ENCODE measurements at regions not wholly inside any gene's neighbourhood (a gene's known extent, or its start where the extent isn't known, plus 50 kb on each side); places are given as distances from the start of the nearest gene placed in this dataset.
"Not testable (repeated sequence)": the region's sequence is repeated elsewhere in the genome, so short reads cannot be mapped to it uniquely, and the experiment has no call there.

DNA sequence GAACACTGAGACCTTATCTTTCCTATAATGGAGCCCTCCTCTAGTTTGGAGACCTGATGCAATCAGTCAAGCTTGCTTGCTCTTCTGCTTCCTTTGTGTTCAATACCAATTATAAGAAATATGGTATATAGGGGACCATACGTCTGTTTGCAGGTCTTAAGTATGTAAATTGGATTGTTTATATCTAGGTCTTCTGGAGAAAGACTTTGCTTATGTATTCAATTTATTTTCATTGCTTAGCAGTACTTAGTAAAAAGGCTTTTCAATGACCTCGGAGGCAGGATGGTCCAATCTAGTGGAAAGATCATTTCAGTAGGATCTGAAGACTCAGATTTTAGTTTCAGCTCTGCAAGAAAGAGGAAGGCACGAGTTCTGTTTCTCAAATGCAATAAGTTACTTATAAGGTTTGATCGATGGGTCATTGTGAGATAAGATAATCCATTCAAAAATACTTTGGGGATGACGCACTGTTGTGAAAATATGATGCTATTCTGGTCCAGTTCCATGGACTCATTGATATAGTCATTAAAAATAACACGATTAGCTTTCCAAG lies 571.6 kb downstream of the SH2D4B start:
- DNase-seq (ENCODE audit: low read depth): no peak

DNA sequence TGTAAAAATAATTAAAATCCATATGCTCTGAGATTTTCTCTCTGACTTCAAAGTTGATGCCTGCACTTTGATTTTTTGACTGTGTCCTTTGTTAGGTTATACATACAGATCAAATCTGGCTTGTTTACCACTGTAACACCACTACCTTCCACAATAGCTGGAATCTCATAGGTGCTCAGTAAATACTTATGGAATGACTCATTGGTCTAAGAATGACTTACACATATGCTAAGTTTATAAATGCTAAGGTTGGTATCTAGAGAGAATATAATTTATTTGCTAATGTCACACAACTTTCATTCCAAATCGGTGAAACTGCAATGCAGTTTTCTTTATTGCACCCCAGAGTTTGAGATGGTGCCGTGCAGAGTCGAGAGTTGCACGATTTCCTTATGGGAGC lies 578.5 kb downstream of the SH2D4B start:
- DNase-seq (ENCODE audit: low read depth): no peak

DNA sequence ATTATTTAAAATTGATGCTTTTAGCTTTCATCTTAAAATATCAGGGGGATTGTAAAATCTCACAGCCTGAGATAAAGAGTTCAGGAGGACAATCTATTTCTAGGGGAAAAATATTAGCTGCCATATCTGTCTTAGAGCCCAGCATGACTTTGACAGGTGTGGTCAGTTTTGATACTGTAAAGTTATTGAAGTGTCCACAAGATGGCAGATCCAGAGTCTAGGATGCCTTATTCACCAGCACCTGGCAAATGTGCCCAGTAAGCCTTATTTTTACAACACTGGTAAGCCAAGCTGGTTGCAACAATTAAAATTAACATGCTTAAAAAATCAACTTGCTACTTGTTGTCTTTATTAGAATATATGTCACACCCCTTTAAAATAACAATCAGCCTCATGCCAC lies 579.3 kb downstream of the SH2D4B start:
- no peak for DNase-seq (ENCODE audit: low read depth)

DNA sequence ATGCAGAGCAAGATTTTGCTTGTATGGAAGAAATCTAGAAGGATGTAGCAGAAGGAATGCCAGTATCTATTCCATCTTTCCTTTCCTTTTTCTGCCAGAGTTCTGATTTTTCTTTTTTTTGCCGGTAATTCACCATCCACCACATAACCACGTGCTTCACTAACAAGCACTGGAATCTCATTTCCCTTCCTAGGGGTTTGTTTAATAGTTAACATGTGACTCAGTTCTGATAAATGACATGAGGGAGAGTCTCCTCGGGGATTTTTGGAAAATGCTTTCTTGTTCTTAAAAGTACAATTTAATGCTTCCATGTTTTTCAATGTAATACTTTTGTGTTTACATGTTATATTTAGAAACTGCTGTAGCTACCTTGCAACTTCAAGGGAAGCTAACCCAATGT lies 590.2 kb downstream of the SH2D4B start:
- DNase-seq (ENCODE audit: low read depth): no peak

DNA sequence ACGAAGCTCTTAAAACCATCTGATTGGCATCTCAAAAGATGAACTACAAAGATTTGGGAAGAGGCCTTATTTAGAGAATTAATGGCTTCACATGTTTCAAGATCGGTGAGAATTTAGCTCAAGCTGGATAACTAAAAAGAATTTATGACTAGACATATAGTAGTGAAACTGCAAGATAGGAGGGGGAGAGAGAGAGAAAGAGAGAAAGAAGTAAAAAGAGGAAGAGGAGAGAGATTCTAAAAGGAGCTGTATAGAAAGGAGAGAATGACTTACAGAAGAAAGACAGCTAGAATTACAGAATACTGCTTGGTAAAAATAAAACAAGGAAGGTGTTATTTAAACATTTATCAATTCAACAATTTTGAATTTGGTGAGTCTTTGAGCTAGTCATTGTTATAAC lies 592.3 kb downstream of the SH2D4B start:
- DNase-seq (ENCODE audit: low read depth): no peak

DNA sequence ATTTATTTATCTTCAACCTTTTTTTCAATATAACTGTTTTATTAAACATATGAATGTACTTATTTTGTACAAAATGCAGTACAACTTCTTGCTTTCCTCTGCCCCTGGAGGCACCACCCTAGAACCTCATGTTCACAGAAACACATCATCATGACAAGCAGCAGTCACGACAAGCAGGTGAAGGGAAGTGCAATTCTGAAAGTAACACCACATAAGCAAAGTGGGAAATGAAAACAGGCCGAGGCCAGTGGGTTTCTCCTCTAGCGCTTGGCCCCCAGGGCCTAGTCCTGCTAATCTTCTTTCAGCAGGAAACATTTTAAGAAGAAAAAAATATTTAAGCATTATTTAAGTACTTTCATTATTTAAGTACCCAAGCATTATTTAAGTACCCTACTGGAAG lies 598.1 kb downstream of the SH2D4B start:
- DNase-seq (ENCODE audit: low read depth): no peak

DNA sequence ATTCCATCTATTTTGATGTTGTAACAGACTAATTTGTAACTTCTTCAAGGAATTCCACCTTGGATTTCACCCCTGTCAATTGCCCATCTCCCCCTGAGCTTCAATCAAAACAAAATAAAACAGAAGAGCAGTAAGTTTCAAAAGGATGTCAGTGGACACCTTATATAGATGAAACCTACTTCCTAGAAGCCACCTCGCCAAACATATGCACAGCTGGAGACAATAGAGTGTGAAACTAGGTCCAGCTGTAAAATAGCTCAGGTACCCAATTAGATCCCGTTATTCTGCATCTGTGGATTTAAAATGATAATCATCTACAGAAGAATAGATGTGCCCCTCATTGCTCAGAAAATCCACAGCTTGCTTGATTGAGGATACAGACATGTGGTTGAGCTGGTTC lies 598.6 kb downstream of the SH2D4B start:
- no peak for DNase-seq (ENCODE audit: low read depth)

DNA sequence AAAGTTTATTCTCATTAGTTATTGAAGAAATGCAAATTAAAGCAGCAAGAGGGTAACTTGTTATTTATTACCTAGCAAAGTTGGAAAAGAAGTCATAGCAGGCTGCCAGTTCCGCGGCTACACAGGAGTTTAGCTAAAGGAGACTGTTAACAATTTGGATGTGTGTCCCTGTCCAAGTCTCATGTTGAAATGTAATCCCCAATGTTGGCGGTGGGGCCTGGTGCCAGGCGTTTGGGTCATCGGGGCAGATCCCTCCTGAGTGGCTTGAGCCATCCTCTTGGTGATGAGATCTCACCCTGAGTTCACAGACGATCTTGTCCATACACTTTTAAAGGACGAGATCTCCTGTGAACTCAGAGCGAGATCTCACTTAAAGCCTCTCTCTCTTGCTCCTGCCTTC lies 608.3 kb downstream of the SH2D4B start:
- DNase-seq (ENCODE audit: low read depth): no peak

DNA sequence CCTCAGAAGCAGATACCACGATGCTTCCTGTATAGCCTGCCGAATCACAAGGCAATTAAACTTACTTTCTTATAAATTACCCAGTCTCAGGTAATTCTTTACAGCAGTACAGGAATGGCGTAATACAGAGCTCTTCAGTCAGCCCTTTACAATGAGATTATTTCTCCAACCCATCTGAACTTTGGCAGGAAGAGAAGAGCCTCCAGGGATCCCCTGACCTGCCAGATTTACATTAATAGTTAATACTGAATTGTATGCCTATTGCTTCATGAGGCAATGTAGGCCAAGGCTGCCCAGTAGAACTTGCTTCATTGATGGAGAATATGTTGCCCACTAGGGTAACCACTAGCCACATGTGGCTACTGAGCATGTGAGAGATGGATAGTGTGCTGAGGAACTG lies 608.7 kb downstream of the SH2D4B start:
- no peak for DNase-seq (ENCODE audit: low read depth)

DNA sequence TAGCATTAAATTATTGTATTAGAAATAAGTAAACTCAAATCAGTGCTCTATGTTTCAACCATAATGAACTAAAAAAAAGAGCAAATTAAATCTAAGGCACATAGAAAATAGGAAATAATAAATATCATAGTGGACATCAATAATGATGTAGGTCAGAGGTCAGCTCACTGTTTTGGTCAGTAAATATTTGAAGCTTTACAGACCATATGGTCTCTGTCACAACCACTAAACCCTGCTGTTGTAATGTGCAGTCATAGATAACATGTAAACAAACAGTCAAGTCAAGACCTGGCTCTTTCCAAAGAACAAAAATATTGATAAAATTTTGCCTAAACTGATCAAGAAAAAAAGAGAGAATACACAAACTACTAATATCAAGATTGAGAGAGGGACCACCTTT lies 615.0 kb downstream of the SH2D4B start:
- no peak for DNase-seq (ENCODE audit: low read depth)

DNA sequence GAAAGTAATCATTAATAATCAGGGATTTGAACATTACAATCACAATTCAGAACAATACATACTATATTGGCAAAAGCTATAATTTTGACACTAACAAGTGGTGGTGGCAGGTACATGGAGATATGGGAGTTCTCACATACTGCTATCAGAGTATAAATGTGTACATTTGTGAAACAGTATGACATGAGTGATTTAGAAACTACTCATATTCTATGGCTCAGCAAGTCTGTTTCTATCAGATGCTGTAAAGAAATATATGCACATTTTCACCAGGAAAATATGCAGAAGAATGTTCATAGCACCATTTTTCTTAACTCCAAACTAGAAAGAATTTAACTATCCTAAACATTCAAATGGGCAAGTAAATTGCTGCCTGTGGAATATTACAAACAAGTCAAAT lies 620.0 kb downstream of the SH2D4B start:
- DNase-seq (ENCODE audit: low read depth): no peak

DNA sequence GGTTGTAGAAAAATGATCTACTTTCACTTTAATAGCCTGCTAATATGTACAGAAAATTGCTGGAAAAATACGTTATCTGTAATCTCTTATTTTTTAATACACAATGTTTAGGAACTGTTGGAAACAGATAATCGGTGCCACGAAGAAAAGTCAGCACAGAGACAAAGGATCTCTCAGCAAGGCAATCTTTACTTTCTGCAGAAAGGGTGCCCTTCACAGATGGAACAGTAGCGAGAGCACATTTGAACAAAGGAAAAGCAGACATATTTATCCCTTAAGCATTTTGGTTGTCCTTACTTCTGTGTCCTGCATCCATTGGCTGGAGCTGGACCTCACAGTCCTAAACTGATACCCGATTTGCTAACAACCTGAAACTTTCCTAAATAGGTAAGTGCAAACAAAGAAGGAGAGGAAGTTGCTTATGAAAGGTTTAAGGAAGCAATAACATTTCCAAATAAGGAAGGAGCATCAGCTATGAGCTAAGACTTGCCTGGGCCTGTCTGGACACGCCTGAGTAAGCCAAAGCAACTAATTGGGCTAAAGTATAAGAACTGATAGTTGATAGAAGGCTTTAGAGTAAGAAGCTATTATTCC lies 640.0 kb downstream of the SH2D4B start:
- DNase-seq (ENCODE audit: low read depth): no peak

DNA sequence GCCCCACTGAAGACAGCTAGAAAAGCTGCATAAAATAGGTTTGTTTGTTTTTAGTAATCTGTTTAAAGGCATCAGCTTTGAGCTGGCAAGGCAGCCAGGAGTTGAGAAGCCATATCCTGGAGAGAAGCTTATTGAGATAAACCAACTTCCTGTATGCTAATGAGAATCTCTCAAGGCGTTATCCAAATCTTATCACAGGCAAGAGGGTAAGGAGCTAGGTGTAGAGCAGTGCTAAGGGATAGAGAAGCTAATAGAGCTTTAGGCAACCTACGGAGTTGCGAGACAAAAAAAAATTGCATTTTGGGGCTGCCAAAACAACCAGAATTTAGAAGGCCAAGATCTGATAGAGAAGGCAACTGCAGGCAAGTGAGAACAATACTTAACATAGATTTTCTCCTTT lies 641.6 kb downstream of the SH2D4B start:
- DNase-seq (ENCODE audit: low read depth): no peak

DNA sequence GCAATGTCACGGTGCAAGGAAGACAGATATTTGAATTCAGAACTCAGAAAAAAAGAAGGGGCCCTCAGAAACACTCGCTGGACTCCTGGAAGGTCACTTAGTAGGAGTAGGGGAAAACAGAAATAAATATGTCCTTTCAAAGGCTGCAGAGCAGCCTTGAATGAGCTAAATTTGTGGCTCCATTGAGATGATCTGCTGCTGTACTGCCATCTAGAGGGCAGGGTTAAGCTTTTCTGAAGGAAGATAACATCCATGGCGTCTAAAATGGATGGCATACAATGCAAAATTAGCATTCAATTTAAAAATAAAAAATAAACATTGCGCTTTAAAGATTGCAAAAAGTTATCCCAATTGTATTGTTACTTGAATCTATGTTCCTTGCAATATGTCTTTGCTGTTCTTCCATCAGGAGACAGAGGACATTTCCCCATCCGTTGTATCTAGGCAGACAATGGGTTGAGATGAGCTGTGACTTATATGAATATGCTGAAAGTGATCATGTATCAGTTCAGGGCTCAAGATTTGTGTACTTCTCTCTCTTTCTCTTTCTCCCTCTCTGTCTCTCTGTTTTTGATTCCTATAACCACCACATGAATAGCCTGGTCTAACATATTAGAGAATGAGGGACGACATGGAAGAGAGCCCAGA lies 642.2 kb downstream of the SH2D4B start:
- no peak for DNase-seq (ENCODE audit: low read depth)

DNA sequence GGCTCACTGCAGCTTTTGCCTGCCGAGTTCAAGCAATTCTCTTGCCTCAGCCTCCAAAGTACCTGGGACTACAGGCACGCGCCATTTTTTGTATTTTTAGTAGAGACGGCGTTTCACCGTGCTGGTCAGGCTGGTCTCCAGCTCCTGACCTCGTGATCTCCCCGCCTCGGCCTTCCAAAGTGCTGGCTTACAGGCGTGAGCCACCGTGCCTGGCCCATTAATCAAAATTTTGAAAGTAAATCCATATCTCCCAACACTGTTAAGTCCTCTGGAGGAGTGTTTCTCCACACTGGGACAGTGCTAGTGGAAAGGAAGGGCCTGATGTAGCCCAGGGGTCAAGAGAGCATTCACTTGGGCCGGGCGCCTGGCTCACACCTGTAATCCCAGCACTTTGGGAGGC lies 644.6 kb downstream of the SH2D4B start:
- no peak for DNase-seq (ENCODE audit: low read depth)

DNA sequence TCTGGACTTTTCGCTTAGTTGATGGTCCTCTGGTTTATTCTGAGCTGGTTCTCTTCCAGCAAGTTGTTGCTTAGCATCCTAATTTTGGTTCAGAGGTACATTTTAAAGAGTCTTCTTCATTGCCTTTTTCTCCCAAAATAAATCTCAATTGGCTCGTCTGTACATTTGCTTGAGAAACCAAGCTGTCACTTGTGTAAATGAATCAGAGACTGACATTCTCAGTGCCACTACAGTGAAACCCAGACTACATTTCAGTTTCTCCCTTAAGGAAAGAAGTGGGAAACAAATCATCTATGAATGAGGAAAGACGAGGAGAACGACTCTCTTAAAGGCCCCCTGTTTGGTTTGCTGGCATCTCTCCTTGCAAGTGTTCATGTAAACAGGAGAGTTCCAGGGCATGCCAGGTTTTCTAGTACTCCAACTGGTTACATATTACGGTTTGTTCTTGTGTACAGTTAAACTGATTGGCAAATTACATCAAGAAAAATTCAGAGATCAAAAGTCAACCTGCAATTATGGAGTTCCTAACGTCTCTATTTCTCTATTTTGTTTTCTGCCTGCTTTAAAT lies 654.6 kb downstream of the SH2D4B start:
- no peak for DNase-seq (ENCODE audit: low read depth)

DNA sequence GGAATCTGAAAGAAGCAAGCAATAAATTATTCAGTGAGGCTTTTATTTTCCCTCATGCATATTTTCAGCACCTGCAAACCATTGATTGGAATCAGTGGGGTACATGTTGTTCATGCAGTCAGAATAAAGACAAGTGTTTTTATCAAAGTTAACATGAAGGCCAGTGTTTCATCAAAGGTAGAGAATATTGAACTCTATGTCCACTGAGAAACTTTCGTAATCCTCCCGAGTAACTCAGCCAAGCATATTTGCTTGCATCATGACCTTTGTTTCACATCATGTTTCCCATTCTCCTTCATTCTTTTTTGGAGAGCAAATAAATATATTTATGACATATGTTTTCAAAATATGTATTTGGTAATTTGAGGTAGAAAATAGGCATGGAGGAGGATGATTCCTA lies 663.1 kb downstream of the SH2D4B start:
- DNase-seq (ENCODE audit: low read depth): no peak

DNA sequence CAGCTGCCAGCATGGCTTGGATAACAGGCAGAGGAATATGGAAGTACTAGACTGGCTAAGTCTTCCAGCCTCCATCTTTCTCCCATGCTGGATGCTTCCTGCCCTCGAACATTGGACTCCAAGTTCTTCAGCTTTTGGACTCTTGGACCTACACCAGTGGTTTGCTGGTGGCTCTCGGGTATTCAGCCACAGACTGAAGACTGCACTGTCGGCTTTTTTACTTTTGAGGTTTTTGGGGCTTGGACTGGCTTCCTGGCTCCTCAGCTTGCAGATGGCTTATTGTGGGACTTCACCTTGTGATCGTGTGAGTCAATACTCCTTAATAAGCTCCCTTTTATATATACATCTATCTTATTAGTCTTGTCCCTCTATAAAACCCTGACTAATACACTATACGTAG lies 667.6 kb upstream of the NRG3 start:
- DNase-seq (ENCODE audit: low read depth): not testable (repeated sequence)

DNA sequence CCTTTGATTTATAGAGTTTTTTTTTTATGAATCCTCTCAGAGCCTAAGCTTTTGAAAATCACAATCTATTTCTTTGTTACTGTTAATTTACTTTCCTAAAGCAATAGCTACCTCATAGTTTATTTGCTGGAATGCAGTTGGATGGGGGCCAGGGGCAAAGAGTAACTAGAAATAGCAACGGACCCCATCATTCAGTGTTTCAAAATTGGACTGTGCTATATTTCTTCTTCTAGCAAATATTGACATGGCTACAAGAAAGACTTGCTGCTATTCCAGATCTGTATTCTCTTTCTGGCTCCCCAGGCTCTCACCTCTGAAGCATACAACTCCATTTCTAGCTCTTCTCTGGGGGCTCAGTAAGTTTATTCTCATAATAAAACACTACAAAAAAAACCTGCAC lies 661.6 kb upstream of the NRG3 start:
- no peak for DNase-seq (ENCODE audit: low read depth)

DNA sequence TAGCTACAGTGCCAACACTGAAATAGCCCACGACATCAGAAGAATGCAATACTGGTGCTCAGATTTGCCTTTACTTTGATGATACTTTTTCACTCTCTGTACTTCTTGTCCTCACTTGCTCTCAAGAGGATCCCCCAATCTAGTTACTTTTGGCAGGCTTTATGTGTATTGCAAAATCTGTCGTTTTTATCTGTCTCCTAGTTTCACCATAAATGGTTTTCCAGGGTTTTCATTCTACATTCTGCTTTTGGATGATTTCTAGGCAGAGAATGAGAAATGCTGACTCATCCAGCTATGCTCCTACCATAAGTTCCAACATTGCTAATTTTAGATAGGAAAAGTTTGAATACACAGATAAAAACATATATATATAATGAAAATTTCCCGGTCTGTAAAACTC lies 659.5 kb upstream of the NRG3 start:
- DNase-seq (ENCODE audit: low read depth): no peak

DNA sequence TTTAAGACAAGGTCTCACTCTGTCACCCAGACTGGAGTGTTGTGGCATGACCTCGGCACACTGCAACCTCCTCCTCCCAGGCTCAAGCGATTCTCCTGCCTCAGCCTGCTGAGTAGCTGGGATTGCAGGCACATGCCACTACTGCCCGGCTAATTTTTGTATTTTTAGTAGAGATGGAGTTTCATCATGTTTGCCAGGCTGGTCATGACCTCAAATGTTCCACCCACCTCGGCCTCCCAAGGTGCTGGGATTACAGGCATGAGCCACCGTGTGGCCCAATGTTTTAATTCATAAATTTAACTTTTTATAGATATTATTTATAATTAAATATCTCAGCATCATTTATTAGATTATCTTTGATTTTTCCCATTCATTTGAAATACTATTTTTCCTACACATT lies 658.0 kb upstream of the NRG3 start:
- DNase-seq (ENCODE audit: low read depth): no peak

DNA sequence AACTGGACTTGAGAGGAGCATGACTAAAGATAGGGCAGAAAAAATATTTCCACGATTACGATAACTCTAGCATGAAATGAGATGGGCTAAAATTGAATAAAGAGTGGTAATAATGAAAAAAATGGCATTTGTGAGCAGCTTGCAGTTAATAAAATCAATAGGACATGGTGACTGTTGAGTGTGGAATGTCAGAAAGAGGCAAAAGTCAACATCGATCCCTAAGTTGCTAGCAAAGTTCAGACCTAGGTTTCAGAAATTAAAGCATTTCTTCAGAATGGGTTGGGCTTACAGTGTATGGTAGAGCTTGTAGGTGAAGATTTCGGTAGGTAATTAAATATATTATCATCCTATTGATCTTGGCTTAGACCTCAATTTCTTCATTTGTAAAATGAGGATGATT lies 656.7 kb upstream of the NRG3 start:
- DNase-seq (ENCODE audit: low read depth): no peak

DNA sequence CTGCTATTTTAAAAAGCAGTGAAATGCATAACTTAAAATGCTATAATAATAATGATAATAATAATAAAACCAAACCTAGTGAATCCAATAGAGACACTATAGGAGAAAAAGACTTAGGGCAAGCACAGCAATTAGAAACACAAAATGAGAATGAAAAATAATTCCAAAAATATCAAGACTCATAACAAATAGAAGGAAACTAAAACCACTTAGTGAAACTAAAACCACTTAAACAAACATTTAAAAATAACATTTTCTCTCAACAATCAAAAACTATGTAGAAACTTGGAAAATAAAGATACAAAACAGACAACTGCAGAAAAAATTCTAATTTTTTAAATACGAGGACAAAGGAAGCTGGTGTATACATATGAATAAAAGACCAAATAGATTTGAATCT lies 655.2 kb upstream of the NRG3 start:
- no peak for DNase-seq (ENCODE audit: low read depth)

DNA sequence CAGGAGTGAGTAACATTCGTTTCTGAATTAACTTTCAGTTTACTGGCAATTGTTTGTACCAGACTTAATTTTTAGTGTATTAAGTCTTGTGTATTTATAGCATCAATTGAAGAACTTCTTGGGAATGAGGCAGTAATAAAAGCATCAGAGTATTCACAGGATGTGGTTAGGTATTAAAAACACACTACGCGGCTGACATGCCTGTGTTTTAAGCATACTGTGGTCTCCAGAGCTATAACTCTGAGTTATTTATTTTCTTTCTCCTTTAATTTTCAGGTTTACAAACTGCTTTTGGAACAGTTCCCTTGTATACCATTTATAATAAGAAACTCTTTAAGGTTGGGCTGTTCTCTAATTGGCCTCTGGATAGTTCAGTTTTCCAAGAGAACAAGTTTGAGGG lies 626.1 kb upstream of the NRG3 start:
- DNase-seq (ENCODE audit: low read depth): no peak

All from activated T-cell treated with anti-CD3 and anti-CD28 coated beads for 24 hours (primary cell).